ENCODE measurements at regions not wholly inside any gene's neighbourhood (a gene's known extent, or its start where the extent isn't known, plus 50 kb on each side); places are given as distances from the start of the nearest gene placed in this dataset.

GRCh38 chr6:71375676-71376075 is 87.1 kb downstream of the OGFRL1 start:
- H4K20me1 ChIP-seq (ENCODE audit: insufficient read depth): no peaks in the 10 kb centered on the region
- no peak for TF ChIP-seq POLR2AphosphoS5 (IDR thresholded peaks at IDR 0.05; ENCODE audit: low read depth, low read length)
- no peak for TF ChIP-seq ZFX (IDR thresholded peaks at IDR 0.05)
- TF ChIP-seq EZH2phosphoT487 (IDR thresholded peaks at IDR 0.05; ENCODE audit: borderline replicate concordance): no peak
- ChIA-PET CTCF (interaction anchor here (1.2 kb wide), 1 partner anchor 9 kb away, joined by 4 read pairs; no protein-coding TSS in a partner anchor), POLR2A (no interaction called here), RAD21 (ENCODE audit: low non-redundant PET in 1 of 2, low total read pairs in 2 of 2, uncharacterized antibody in 2 of 2, unreplicated experiment in 2 of 2) (no interaction called here)
- no peaks in the 10 kb centered on the region for H3K27me3 ChIP-seq (ENCODE audit: insufficient read depth, low read length)
- BruUV-seq (replicated peaks): no TSS peak
- intact Hi-C loops (cut with micrococcal nuclease): no loop called here
- ATAC-seq: no peak
- no peaks in the 10 kb centered on the region for H3K79me2 ChIP-seq (ENCODE audit: insufficient read depth, low read length)
- H3K9me2 ChIP-seq (ENCODE audit: insufficient read depth): no peaks in the 10 kb centered on the region
- no peak overlapping the region for H3K4me3 ChIP-seq (replicated peaks in 1 of 2; ENCODE audit: low read depth in 1 of 2, low read length in 2 of 2)
- no peak overlapping the region for H3K4me2 ChIP-seq (ENCODE audit: low read length)
- H3K36me3 ChIP-seq (ENCODE audit: control insufficient read depth in 1 of 2, insufficient read depth in 2 of 2, low read length in 2 of 2): no peaks in the 10 kb centered on the region
- H3K27ac ChIP-seq (ENCODE audit: low read depth, low read length): no peak overlapping the region
- H3K9ac ChIP-seq (ENCODE audit: low read length): no peak overlapping the region
- no peak for DNase-seq (ENCODE audit: low read depth, low spot score)
- H2AFZ ChIP-seq (ENCODE audit: low read depth, low read length, poor library complexity, severe bottlenecking): no peak overlapping the region
- no peaks in the 10 kb centered on the region for H3K4me1 ChIP-seq (ENCODE audit: control insufficient read depth in 1 of 2, insufficient read depth in 2 of 2, low read length in 2 of 2)
- no peaks in the 10 kb centered on the region for H3K9me3 ChIP-seq (ENCODE audit: control insufficient read depth in 1 of 2, insufficient read depth in 1 of 2, low read depth in 1 of 2, low read length in 2 of 2)

DNA sequence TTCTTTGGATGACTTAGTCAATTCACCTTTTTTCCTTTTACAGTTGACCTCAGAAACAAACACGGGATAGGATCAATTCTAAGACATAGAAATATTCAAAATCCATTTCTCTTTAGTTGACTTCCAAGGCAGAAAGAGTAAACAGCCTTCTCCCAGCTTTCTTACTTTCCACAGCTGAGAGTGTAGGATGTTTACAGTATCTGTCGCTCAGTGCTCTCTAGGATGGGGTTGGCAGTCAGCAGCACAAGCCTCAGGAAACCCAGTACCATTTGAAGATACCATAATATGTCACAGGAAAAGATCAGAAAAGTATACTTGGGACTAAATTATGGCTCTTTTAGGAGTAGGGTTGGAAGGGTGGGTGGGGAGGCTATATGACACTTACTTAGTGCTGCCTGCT is 88.2 kb downstream of the OGFRL1 start:
- Histone ChIP-seq H3K9me2 (ENCODE audit: insufficient read depth) (no peaks in the 10 kb centered on the region), H3K4me2 (ENCODE audit: low read length) (no peak overlapping the region), H2AFZ (ENCODE audit: low read depth, low read length, poor library complexity, severe bottlenecking) (no peak overlapping the region), H3K4me3 (replicated peaks in 1 of 2; ENCODE audit: low read depth in 1 of 2, low read length in 2 of 2) (no peak overlapping the region), H3K36me3 (ENCODE audit: control insufficient read depth in 1 of 2, insufficient read depth in 2 of 2, low read length in 2 of 2) (no peaks in the 10 kb centered on the region), H4K20me1 (ENCODE audit: insufficient read depth) (no peaks in the 10 kb centered on the region), H3K27ac (ENCODE audit: low read depth, low read length) (no peak overlapping the region), H3K79me2 (ENCODE audit: insufficient read depth, low read length) (no peaks in the 10 kb centered on the region), H3K9ac (ENCODE audit: low read length) (no peak overlapping the region), H3K4me1 (ENCODE audit: control insufficient read depth in 1 of 2, insufficient read depth in 2 of 2, low read length in 2 of 2) (no peaks in the 10 kb centered on the region), H3K9me3 (ENCODE audit: control insufficient read depth in 1 of 2, insufficient read depth in 1 of 2, low read depth in 1 of 2, low read length in 2 of 2) (no peaks in the 10 kb centered on the region), H3K27me3 (ENCODE audit: insufficient read depth, low read length) (no peaks in the 10 kb centered on the region)
- TF ChIP-seq, protein P1, sequence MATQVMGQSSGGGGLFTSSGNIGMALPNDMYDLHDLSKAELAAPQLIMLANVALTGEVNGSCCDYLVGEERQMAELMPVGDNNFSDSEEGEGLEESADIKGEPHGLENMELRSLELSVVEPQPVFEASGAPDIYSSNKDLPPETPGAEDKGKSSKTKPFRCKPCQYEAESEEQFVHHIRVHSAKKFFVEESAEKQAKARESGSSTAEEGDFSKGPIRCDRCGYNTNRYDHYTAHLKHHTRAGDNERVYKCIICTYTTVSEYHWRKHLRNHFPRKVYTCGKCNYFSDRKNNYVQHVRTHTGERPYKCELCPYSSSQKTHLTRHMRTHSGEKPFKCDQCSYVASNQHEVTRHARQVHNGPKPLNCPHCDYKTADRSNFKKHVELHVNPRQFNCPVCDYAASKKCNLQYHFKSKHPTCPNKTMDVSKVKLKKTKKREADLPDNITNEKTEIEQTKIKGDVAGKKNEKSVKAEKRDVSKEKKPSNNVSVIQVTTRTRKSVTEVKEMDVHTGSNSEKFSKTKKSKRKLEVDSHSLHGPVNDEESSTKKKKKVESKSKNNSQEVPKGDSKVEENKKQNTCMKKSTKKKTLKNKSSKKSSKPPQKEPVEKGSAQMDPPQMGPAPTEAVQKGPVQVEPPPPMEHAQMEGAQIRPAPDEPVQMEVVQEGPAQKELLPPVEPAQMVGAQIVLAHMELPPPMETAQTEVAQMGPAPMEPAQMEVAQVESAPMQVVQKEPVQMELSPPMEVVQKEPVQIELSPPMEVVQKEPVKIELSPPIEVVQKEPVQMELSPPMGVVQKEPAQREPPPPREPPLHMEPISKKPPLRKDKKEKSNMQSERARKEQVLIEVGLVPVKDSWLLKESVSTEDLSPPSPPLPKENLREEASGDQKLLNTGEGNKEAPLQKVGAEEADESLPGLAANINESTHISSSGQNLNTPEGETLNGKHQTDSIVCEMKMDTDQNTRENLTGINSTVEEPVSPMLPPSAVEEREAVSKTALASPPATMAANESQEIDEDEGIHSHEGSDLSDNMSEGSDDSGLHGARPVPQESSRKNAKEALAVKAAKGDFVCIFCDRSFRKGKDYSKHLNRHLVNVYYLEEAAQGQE (IDR thresholded peaks at IDR 0.05; ENCODE audit: low read depth): no peak
- TF ChIP-seq SP1 (IDR thresholded peaks at IDR 0.05; ENCODE audit: low read depth): no peak
- no peak for TF ChIP-seq ZFX (IDR thresholded peaks at IDR 0.05)
- TF ChIP-seq EZH2 (IDR thresholded peaks at IDR 0.05): no peak
- TF ChIP-seq YY1 (IDR thresholded peaks at IDR 0.05; ENCODE audit: extremely low read depth, insufficient replicate concordance, low read depth, low read length): no peak
- TF ChIP-seq CBX3 (IDR thresholded peaks at IDR 0.05; ENCODE audit: low read depth): no peak
- no peak for TF ChIP-seq CEBPB (IDR thresholded peaks at IDR 0.05; ENCODE audit: low read depth)
- TF ChIP-seq MAX (IDR thresholded peaks at IDR 0.05): no peak
- TF ChIP-seq ELF1 (IDR thresholded peaks at IDR 0.05; ENCODE audit: borderline replicate concordance, low read depth): no peak
- no peak for TF ChIP-seq POLR2A (IDR thresholded peaks at IDR 0.05; ENCODE audit: borderline replicate concordance, extremely low read depth, insufficient read depth, insufficient read length)
- TF ChIP-seq ZNF274 (IDR thresholded peaks at IDR 0.05; ENCODE audit: low read depth, low read length): no peak
- TF ChIP-seq EGR1 (IDR thresholded peaks at IDR 0.05; ENCODE audit: low read depth): no peak
- TF ChIP-seq, protein P2, sequence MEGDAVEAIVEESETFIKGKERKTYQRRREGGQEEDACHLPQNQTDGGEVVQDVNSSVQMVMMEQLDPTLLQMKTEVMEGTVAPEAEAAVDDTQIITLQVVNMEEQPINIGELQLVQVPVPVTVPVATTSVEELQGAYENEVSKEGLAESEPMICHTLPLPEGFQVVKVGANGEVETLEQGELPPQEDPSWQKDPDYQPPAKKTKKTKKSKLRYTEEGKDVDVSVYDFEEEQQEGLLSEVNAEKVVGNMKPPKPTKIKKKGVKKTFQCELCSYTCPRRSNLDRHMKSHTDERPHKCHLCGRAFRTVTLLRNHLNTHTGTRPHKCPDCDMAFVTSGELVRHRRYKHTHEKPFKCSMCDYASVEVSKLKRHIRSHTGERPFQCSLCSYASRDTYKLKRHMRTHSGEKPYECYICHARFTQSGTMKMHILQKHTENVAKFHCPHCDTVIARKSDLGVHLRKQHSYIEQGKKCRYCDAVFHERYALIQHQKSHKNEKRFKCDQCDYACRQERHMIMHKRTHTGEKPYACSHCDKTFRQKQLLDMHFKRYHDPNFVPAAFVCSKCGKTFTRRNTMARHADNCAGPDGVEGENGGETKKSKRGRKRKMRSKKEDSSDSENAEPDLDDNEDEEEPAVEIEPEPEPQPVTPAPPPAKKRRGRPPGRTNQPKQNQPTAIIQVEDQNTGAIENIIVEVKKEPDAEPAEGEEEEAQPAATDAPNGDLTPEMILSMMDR (IDR thresholded peaks at IDR 0.05 in 2 of 3, conservative IDR thresholded peaks at IDR 0.05 in 1 of 3; ENCODE audit: borderline replicate concordance in 1 of 3, insufficient read depth in 1 of 3, low read depth in 2 of 3, low read length in 2 of 3): no peak
- no peak for TF ChIP-seq SRF (IDR thresholded peaks at IDR 0.05; ENCODE audit: low read depth)
- TF ChIP-seq, protein P3, sequence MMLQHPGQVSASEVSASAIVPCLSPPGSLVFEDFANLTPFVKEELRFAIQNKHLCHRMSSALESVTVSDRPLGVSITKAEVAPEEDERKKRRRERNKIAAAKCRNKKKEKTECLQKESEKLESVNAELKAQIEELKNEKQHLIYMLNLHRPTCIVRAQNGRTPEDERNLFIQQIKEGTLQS (IDR thresholded peaks at IDR 0.05): no peak
- no peak for TF ChIP-seq JUND (IDR thresholded peaks at IDR 0.05)
- CTCF ChIA-PET: no interaction called here
- POLR2A ChIA-PET: no interaction called here
- ATAC-seq (no peak), DNase-seq (ENCODE audit: low read depth, low spot score) (no peak)
- RAD21 ChIA-PET (ENCODE audit: low non-redundant PET in 1 of 2, low total read pairs in 2 of 2, uncharacterized antibody in 2 of 2, unreplicated experiment in 2 of 2): no interaction called here
- BruUV-seq (replicated peaks): no TSS peak
- intact Hi-C loops (cut with micrococcal nuclease): no loop called here

Data from HCT116 (cell line).